ENCODE measurements at regions not wholly inside any gene's neighbourhood (a gene's known extent, or its start where the extent isn't known, plus 50 kb on each side); places are given as distances from the start of the nearest gene placed in this dataset.
"Not testable (repeated sequence)": the region's sequence is repeated elsewhere in the genome, so short reads cannot be mapped to it uniquely, and the experiment has no call there.

GRCh38 chr5:24271702-24272118 is 373.1 kb downstream of the CDH10 start:
- TF ChIP-seq HOXB5 (CRISPR knock-in tag; IDR thresholded peaks at IDR 0.05); CTCF (IDR thresholded peaks at IDR 0.05); NR3C1 (IDR thresholded peaks at IDR 0.05); ESRRA (IDR thresholded peaks at IDR 0.05; ENCODE audit: borderline replicate concordance, low read length); JUN (IDR thresholded peaks at IDR 0.05); POLR2A (IDR thresholded peaks at IDR 0.05; ENCODE audit: low read length): not testable (repeated sequence)
